ENCODE measurements at regions not wholly inside any gene's neighbourhood (a gene's known extent, or its start where the extent isn't known, plus 50 kb on each side); places are given as distances from the start of the nearest gene placed in this dataset.

DNA sequence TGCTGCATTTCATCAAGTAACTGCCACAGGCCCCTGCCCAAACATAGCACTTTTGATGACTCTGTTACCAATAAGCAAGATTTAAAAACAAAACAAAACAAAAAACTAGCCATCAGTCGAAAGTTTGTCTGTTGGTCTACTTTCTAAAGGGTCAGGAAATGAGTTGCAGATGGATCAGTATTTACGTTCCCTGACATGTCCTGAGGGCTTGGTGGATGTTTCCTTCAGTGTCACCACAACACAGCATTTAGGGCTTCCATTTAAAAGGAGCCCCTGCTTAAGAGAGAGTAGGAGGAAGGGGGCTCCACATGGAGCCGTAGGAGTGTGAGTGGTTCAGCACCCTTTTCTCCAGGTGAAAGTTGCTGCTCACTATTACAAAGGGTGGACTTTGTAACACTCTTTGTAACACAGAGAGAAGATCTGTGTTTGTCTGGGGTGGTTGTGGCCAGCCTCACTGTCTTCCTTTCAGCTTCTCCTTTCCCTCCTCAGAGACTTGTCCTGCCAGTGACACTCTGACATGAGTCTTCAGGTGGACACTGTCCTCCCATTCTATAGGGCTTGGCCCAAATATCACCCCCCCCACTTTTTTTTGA is 167.5 kb upstream of the PDE5A start:
- no peaks in the 10 kb centered on the region for H3K9me3 ChIP-seq (ENCODE audit: control insufficient read depth in 4 of 4, insufficient read depth in 3 of 4, low read length in 3 of 4)
- no peaks in the 10 kb centered on the region for H3K36me3 ChIP-seq (ENCODE audit: control insufficient read depth in 4 of 4, insufficient read depth in 4 of 4, low read length in 4 of 4)
- WGBS, 2 donors = 60 to 63% methylated on average over 3 of the region's 3 CpGs
- TF ChIP-seq, protein P1, sequence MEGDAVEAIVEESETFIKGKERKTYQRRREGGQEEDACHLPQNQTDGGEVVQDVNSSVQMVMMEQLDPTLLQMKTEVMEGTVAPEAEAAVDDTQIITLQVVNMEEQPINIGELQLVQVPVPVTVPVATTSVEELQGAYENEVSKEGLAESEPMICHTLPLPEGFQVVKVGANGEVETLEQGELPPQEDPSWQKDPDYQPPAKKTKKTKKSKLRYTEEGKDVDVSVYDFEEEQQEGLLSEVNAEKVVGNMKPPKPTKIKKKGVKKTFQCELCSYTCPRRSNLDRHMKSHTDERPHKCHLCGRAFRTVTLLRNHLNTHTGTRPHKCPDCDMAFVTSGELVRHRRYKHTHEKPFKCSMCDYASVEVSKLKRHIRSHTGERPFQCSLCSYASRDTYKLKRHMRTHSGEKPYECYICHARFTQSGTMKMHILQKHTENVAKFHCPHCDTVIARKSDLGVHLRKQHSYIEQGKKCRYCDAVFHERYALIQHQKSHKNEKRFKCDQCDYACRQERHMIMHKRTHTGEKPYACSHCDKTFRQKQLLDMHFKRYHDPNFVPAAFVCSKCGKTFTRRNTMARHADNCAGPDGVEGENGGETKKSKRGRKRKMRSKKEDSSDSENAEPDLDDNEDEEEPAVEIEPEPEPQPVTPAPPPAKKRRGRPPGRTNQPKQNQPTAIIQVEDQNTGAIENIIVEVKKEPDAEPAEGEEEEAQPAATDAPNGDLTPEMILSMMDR (IDR thresholded peaks at IDR 0.05; ENCODE audit: control extremely low read depth, extremely low read depth) = no peak
- no peak overlapping the region for H3K9ac ChIP-seq (ENCODE audit: insufficient read depth in 1 of 2, low read length in 2 of 2)
- H3K27ac ChIP-seq (ENCODE audit: low read depth in 1 of 2, low read length in 1 of 2) = no peak overlapping the region
- no peaks in the 10 kb centered on the region for H3K4me1 ChIP-seq (ENCODE audit: control insufficient read depth in 5 of 5, insufficient read depth in 5 of 5, low read length in 5 of 5)
- H3K27me3 ChIP-seq (ENCODE audit: control insufficient read depth in 3 of 3, insufficient read depth in 3 of 3, low read length in 2 of 3) = no peaks in the 10 kb centered on the region
- DNase-seq (no peak), ATAC-seq (ENCODE audit: insufficient read depth, low FRiP score) (no peak)
- H3K4me3 ChIP-seq = no peak overlapping the region

DNA sequence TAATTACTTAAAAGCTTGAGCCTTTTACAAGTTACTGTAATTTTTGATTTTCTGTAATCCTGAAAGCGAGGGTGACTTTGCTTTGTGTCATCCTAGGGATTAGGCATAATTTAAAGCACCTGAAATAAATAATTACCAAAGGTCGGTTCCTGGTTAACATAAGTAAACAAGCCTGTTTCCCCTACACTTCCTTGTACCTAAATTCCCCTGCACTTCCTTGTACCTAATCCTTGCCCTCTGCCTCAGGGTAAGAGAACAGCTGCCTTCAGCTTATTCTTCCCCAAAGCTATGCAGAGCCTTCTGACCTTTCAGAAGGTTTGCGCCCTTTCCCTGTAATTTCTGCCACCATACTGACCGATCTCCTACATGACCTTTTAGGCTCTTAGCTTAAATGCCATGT is 166.1 kb upstream of the PDE5A start:
- no peak for DNase-seq

DNA sequence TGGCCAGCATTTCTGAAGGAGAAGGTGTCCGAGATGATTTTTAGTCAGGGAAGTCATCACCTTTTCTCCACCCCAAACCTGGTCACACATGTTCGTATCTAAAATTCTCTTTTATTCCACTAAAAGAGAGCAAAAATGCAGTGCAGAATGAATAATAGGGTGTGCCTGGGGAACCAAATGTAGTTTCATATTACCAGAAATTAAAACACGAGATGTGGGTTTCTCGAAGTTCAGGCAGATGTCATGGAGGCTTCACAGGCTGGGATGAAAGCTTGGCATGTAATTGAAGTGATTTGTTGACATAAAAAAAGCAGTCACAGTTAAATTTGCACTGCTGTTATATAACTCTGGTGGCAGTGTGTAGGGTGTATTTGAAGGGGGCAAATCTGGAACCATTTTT is 165.5 kb upstream of the PDE5A start:
- TF ChIP-seq, protein P1 (IDR thresholded peaks at IDR 0.05; ENCODE audit: control extremely low read depth, extremely low read depth) = no peak
- WGBS, 2 donors = 88 to 92% methylated on average over 4 of the region's 4 CpGs
- no peak overlapping the region for H3K9ac ChIP-seq (ENCODE audit: insufficient read depth in 1 of 2, low read length in 2 of 2)
- no peak for ATAC-seq (ENCODE audit: insufficient read depth, low FRiP score)
- no peaks in the 10 kb centered on the region for H3K27me3 ChIP-seq (ENCODE audit: control insufficient read depth in 3 of 3, insufficient read depth in 3 of 3, low read length in 2 of 3)
- no peaks in the 10 kb centered on the region for H3K9me3 ChIP-seq (ENCODE audit: control insufficient read depth in 4 of 4, insufficient read depth in 3 of 4, low read length in 3 of 4)
- no peak overlapping the region for H3K27ac ChIP-seq (ENCODE audit: low read depth in 1 of 2, low read length in 1 of 2)
- H3K36me3 ChIP-seq (ENCODE audit: control insufficient read depth in 4 of 4, insufficient read depth in 4 of 4, low read length in 4 of 4) = no peaks in the 10 kb centered on the region
- no peak for DNase-seq
- H3K4me3 ChIP-seq = no peak overlapping the region
- no peaks in the 10 kb centered on the region for H3K4me1 ChIP-seq (ENCODE audit: control insufficient read depth in 5 of 5, insufficient read depth in 5 of 5, low read length in 5 of 5)

More for the DNA sequence above, 166.1 kb upstream of the PDE5A start:
- no peak overlapping the region for H3K9ac ChIP-seq (ENCODE audit: insufficient read depth in 1 of 2, low read length in 2 of 2)
- no peaks in the 10 kb centered on the region for H3K4me1 ChIP-seq (ENCODE audit: control insufficient read depth in 5 of 5, insufficient read depth in 5 of 5, low read length in 5 of 5)
- no peak overlapping the region for H3K27ac ChIP-seq (ENCODE audit: low read depth in 1 of 2, low read length in 1 of 2)
- no peaks in the 10 kb centered on the region for H3K36me3 ChIP-seq (ENCODE audit: control insufficient read depth in 4 of 4, insufficient read depth in 4 of 4, low read length in 4 of 4)
- TF ChIP-seq, protein P1 (IDR thresholded peaks at IDR 0.05; ENCODE audit: control extremely low read depth, extremely low read depth) = no peak
- no peaks in the 10 kb centered on the region for H3K9me3 ChIP-seq (ENCODE audit: control insufficient read depth in 4 of 4, insufficient read depth in 3 of 4, low read length in 3 of 4)
- H3K27me3 ChIP-seq (ENCODE audit: control insufficient read depth in 3 of 3, insufficient read depth in 3 of 3, low read length in 2 of 3) = no peaks in the 10 kb centered on the region
- H3K4me3 ChIP-seq = no peak overlapping the region
- WGBS, 2 donors = 73 to 80% methylated on average over 4 of the region's 4 CpGs
- ATAC-seq (ENCODE audit: insufficient read depth, low FRiP score) = no peak
